Eye (tissue), 1 donor: ENCODE measurements at regions not wholly inside any gene's neighbourhood (a gene's known extent, or its start where the extent isn't known, plus 50 kb on each side); places are given as distances from the start of the nearest gene placed in this dataset.

Experiments used
- DNase-seq: peaks from one replicate; pipeline ENCODE4 v3.0.0-alpha.2; 2015

DNA sequence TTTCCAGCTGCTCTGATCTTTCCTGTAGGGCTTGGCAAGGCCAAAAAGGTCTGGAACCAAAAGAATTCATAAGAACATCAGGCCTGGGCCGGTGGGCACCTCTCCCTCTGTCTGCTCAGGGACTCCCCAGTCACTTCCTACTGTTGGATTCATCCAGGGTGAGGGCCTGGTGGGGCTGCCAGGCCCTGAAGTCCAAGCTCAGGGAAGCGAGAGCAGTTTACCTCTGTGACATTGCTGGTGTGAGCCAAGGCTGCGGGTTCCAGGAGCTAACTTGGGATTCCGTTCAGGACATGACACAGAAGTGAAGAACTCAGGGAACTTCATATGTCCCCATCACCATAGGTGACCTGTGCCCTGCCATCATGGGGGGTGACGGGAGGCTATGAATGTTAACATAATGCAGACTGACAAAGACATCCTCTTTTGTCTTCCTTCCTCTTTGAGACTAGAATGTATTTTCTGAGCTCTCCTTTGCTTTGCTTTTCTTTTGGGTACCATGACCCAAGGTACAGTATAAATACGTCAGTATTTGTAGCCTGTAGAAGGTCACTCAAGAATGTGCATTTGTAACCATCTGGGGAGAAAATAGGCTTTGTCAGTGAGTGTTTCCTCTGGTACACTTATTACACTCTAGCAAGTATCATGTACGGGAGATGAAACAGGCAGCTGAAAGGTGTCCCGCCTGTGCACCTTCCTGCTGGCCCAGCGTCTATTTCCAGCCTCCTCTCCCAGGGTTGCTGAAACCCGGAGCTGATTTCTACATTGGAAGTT lies 130.5 kb upstream of the SLC1A4 start:
- DNase-seq, result no peak

DNA sequence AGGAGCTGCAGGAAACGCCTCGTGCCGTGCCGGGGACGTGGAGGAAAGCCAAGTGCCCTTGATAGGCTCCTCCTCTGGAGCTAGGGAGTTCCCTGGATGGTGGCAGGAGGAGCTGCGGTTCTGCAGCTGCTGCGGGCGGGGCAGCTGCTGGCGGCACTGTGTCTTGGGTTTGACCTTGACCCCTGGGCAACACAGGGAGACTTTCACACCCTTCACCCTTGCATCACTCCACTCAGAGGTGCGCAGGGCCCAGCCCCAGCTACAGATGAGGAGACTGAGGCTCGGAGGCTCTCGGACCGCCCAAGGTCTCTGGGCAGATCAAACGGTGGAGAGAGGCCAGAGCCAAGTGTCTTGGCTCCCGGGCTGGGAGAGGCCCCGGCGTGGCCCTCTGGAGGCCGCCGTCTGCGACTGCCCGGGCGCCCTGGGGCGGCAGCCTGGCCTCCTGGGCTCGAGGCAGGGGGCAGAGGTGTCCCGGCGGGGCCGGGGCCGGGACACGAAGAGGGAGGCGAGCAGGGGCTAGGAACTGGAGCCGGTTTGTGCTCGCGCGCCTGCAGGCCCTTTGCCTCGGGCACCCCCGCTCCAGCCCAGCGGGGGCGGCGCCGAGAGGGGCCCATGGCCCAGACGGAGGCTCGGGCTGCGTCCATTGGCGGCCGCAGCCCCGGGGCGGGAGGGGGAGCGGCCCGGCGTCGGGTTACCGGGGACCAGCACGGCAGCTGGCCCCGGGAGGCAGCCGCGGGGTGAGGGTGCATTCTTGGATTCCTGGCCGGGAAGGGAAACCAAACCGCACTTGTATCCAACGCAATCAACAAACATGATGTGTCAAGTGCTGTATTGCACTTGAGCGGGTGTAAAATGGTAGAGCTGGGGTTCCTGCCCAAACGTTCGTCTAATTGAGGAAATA lies 129.6 kb upstream of the SLC1A4 start:
- DNase-seq, result peak; percentile 85

DNA sequence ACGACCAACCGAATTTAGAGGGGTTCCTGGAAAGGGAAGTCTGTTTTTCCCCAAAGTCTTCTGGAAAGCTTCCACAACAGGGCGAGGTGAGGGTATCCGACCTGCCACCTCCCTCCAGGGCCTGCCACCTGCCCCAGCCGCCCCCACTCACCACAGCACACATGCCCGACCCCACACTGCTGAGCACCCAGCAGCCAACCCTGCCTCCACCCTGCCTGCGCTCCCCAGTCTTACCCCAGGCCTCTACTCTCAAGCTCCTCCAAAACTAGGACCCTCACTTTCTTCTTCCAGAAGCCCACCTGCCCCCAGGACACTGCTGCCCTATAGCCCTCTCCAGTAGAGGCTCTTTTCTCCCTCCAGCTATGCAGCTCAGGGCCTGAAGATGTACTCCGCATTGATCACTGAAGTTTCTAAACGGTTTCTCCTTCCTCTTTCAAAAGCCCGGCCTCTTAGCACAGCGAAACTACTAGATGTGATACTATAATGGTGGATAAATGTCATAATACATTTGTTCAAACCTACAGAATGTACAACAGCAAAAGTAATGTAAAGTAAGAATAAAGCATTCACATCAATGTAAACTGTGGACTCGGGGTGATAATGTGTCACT lies 128.8 kb upstream of the SLC1A4 start:
- DNase-seq, result peak; percentile 30

DNA sequence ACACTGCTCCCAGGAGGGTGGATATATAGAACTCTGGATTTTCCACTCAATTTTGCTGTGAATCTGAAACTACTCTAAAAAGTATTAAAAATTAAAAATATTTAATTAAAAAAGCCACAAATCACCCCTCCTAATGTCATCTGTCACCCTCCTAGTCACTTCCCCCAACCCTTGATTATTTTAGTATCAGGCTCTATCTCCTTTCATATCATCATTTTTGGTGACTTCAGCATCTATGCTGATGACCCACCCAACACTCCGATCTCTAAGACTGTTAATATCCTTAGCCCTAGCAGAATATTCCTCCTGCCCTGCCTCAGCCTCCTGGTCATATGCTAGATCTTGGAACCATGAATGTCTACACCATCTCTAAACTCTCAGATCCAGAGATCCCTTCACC lies 128.3 kb upstream of the SLC1A4 start:
- no peak for DNase-seq

DNA sequence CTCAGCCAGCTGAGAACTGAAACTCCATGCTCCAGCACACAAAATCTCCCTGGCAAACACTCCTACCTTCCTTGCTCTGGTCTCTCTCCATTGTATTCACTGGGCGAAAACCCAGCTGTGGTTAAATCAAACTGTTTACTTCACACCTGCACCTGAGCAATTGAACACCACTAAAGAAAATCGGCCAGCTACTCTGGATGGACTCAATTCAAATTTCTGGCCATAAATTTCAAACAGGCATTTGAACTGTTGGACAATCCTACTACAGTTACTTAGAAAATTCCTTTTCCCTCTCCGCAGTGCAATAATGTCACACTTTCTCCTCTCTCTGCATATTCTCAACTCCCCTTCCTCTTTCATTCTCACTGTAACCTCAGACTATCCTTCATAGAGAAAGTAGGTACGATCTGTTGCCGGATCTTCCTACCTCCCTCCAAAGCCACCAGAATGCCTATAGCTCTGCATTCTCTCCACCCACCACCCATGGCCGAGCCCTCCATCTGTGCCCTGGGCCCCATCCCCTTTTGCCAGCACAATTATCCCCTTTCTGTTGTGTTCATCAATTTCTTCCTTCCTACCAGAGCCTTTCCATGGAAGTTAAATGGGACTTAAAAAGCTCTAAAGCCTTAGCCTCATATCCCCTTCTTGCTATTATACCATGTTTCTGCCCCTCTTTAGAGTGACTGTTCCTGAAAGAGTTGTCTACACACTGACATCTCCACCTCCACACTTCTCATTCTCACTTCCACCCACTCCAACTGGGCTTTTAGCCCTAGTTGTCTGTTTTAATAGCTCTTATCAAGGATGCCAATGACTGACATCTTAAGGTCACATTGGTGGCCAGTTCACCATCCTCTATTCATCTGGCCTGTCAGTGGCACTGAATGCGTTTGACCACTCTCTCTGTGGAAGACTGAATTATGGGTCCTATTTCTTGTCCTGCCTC lies 127.5 kb upstream of the SLC1A4 start:
- no peak for DNase-seq

DNA sequence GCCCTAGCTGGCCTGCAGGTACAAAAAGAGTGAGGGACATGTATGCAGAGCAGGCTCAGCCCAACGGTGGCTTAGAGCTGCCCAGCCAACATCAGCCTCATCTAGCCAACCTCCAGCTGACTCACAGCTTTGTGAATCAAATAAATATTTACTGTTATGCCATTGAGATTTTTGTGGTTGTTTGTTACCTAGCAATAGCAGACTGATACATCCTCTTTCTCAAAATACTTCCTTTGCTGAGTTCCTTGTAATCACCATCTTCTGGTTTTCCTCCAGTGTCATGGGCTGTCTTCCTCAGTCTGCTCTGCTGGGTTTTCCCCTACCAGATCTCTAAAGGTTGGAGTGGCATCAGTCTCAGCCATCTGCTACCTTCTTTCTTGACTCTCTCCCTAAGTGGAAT lies 126.6 kb upstream of the SLC1A4 start:
- no peak for DNase-seq

DNA sequence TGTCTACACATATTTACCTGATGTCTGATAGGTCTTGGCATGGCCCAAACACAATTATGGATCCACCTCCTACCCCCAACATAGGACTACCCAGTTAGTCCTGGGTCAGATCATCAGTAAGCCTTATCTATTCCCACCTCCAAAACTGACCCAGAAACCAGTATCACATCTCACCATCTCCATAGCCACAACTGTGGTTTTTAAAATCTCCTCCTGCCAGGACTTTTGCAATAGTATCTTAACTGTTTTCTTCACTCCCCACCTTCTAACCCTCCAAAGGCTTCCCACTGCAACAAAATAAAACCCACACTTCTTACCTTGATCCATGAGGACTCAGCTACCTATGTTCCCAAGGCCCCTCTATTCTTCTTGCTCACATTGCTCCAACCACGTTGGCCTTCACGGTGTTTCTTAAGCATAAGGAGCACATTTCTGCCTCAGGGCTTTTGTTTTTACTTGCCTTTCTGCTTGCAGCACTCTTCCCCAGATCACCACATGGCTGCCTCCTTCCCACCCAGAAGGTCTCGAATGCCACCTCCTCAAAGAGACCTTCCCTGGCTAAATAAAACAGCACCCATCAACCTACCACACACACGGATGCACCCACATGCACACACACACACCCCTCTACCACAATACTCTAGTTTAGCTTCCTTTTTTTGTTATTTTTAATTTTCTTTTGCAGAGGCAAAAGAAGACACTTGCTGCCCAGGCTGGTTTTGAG lies 125.9 kb upstream of the SLC1A4 start:
- no peak for DNase-seq

DNA sequence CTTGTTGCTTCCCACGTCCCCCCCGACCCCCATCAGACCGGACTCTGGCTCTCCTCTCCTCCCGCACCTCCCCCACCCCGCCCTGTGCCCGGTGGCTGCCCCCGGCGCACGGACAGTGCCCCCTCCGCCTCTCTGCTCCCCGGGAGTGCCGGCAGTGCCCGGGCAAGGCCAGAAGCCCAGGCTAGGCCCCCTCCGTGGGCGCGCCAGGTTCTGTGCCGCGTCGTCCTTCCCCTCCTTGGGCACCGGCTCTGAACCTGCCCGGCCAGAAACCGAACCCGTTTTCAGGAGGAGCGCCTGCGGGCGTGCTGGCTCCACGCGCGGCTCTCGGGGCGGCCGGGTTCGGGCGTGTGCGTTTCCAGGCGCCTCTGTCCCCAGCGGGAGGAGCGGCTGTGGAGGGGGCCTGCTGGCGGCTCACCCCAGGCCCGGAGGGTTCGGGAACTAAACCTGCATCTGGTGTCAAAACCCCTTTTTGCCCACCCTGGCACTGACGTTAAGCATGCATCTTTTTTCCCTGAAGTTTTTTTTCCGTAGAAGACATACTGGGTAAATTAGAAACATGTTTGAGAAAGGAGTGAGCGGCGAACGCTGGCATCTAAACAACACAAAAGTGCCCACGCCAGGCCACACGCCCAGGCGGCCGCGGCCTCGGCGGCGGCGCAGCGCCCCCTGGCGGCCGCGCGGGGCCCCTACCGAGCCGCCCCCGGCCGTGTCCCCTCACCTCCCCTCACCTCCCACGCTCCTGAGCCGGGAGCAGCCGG lies 123.9 kb upstream of the SLC1A4 start:
- peak; percentile 92 for DNase-seq

DNA sequence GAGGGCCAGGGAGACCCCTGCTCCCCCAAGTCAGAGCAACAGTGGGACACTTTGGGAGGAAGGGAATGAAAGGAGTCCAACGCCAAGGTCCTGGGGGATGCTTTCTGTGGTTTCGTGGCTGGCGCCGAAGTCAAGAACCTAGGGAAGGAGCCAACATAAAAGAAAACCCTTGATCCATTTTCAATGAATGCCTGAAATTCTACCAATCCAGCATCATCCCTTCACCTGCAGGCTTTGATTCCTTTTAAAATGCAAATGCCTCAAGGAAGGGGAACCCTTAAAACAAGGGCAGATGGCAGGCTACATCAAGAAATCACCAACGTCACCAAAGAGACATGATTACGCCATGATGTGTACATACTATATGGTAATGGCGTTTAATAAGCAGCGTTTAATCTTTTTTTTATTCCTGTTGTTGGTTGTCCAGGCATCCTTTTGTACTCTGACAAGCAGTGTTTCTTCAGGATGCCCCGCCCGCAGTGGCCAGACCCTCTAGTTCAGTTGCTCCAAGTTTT lies 123.3 kb upstream of the SLC1A4 start:
- DNase-seq, result no peak

DNA sequence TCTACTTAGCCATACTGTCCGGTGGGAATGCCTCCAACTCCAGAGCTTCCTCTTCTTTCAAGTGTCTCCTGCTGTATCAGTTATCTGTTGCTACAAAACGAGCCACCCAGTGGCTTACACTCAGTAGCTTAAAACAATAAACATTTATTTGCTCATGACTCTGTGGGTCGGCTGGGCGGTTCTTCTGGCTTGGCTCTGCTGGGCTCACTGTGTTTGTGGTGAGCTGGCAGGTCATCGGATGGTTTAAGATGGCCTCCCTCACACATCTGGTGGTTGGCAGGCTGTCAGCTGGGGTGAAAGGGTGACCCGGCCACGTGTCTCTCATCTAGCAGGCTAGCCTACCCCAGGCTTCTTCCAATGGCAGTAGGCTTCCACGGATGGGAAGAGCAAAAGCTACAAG lies 122.4 kb upstream of the SLC1A4 start:
- no peak for DNase-seq

DNA sequence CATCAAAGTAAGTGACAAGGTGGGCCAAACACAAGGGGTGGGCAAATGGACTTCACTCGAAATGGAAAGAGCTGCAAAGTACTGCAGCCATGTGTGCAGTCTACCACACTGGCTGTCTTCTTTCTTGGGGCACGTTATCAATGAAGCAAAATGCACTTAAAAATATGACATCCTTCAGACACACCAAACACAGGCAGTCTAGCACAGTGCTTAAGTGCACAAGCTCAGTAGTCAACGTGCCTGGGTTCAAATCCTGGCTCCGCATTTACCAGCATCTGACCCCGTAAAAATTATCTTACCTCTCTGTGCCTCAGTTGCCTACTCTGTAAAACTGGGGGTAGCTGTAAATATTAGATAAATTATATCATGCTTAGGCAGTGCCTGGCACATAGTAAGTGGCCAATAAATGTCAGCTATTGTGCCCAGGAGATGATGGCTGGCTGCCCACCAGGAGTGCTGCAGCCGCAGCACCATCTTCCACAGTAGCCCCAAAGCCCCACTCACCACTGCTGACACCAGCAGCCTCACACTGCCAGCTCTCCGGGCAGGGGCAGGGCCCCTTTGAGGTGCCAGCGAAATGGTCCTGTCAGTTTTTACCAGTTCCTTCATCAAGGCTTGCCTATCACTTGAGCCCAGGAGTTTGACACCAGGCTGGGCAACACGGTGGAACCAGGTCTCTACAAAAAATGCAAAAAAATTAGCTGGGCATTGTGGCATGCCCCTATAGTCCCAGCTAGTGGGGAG lies 121.8 kb upstream of the SLC1A4 start:
- no peak for DNase-seq

DNA sequence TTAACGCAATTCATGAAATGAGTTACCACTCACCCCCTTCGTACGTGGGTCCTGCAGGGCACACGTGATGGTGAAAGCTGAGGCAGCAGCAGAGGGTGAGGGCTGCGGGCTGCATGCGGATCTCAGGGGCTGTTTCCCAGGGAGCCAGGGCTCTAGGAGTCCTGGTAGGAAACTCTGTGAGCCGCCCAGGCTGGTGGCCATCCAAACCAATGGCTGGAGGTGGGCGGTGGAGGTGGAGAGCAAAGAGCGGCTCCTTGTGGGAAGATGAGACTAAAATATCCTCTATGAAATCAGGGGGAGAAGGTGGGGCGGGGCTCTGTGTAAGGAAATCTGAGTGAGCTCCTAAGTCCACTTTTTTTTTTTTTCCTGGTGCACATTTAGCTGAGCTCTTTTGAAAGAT lies 120.1 kb upstream of the SLC1A4 start:
- no peak for DNase-seq

DNA sequence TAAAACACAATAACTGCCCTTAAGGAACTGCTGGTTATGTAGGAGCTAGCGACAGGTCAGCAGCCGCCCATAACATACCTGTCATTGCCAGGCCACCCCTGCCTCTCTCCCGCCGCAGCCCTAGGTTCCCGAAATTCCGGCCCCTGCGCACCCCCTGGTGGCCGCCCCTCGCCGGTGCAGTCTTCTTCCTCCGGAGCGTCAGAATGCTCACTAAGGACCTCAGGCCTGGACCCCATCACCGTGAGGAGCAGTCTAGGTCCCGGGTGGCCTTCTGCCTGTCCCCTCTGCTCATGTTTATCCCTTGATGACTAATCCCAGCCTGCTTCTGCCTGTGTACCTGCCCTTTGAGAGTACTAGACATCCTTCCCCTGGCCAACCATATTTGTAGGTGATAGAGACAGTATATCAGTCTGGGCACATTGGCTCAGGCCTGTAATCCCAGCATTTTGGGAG lies 115.7 kb upstream of the SLC1A4 start:
- peak; percentile 87 for DNase-seq

DNA sequence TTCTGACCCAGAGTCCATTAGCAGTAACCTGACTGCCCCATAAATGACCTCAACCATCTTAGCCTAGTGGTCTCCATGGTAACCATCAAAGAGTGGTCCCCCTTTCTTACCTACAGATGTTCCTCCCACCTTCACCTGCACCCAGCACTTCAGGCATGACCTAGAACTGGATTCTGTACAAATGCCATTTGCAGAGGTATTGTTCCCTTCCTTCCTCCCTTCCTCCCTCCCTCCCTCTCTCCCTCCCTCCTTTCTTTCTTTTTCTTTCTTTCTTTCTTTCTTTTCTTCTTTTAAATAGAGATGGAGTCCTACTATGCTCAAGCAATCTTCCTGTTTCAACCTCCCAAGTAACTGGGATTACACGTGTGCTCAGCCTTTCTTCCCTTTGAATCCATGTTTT lies 114.6 kb upstream of the SLC1A4 start:
- no peak for DNase-seq

DNA sequence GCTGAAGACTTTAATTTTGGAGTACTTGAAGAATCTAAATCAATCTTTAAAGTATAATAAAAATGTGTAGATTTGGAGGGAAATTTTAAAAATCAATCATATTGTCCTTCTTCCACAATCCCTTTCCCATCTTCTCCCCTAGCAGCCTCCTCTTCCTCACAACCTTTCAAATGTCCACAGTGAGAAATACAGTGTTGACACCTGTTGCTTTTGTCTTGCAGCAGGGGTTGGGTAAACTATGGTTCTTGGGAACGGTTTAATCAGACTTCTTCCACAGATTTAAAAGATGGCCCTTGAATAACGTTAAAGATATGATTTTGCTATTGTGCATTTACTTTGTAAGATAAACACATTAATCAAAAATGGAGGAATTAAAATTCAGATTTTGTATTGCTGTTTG lies 113.8 kb upstream of the SLC1A4 start:
- no peak for DNase-seq

DNA sequence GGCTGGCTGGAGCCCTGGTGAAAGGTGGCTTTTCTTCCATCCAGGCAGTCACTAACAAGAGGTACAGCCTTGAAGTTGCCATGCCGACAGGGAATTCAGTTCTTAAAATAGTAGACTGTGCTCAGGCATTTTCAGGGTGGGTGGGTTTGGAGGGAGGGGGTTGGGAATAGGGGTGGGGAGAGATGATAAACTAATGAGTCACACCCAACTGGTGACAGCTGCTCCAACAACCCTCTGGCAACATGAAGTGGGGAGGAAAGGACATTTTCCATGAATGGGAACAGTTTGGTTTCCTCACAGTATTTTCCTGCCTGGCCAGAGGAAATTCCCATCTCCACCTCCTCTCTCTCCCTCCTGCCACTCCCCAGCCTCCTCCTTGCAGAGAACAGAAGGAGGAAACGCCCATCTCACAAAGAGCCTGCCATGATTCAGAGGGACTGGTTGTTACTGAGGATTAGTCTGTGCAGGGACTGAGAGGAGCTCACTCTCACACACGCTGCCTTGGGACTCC lies 113.0 kb upstream of the SLC1A4 start:
- peak; percentile 55 for DNase-seq

DNA sequence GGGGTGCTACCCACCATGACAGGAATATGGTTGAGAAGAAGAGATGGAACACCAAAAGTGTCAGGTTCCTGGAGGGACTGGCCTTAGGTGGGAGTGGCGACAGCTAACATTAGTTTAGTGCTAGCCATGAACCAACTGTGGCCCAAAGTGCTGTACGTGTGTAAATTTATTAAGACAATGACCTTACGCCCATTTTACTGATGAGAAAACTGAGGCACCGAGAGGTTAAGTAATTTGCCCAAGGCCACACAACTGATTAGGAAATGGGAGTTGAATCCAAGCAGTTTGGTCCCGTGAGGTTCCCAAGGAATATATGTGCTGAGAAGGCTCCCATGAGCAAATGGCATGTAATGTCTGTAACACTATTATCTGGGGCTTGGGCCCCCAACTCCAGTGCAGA lies 109.5 kb upstream of the SLC1A4 start:
- no peak for DNase-seq

DNA sequence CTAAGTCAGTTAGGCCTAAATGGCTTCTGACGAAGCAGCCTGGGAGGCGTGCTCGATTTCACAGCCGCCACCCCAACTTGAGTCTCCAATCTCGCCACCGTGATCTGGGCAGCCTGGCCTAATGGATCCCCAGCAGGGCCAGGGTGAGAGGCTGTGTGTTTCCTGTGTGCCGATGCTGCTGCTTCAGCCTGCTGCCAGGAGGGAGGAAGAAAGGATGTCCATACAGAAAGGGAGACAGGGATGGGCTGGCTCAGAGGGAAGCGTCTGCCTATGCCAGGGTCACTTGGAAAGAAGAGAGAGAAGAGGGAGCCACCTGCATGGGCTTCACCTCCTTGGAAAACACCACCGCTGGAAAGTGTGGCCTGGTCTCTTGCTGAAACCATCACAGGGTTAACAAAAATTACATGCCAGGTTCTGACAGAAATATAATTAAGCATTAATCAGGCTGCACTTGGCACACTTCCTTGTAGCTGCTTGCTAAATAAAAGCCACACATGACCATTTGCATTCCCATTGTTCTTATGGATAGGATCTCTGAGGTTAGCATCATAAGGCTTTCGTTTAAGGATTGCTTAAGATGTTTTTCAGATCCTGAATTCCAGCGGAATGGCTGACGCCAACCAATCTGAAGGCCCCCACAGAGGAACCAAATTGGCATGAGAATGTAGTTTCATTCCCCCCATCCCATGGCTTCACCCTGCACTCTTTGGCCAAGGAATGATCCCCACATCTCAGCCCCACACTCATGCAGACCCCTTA lies 108.8 kb upstream of the SLC1A4 start:
- no peak for DNase-seq

DNA sequence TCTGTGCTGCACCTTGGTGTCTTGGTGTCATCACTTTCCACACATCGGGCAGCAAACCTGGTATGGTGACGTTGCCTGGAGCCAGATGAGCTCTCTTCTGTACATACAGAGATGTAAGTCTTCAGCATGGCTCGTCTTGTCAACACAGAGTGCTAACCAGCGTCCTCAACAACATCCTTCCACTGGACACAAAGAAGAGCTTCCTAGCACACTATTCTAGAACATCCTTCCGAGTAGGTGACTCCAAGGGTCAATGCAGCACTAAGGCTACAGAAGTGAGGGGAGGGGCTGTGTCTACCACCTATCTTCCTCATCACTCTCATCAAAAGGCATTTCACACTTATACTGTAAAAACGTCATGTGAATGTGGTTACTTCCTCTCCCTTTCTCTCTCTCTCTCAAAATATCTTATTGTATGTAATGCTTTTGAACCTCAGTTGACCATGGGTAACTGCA lies 108.1 kb upstream of the SLC1A4 start:
- DNase-seq, result no peak
